Thyroid gland (tissue), 4 donors: ENCODE measurements at regions not wholly inside any gene's neighbourhood (a gene's known extent, or its start where the extent isn't known, plus 50 kb on each side); places are given as distances from the start of the nearest gene placed in this dataset.

ENCODE experiments used
- CTCF ChIP-seq, 6 experiments: fragments of 200-600 bp in 3 of 6; fragments of 450-650 bp in 3 of 6; sonication (generic) in 3 of 6; IDR thresholded peaks; one replicate each; pipeline ENCODE4 v1.5.1; 2016 to 2019; ENCODE audit warnings: antibody characterized with exemption in 6 of 6, mild to moderate bottlenecking in 2 of 6, inconsistent platforms in 1 of 6, moderate library complexity in 1 of 6
- POLR2A ChIP-seq, 2 donors: fragments of 450-650 bp; IDR thresholded peaks; one replicate each; pipeline ENCODE4 v1.6.1; 2017; ENCODE audit warnings: antibody characterized with exemption in 2 of 2, mild to moderate bottlenecking in 2 of 2, moderate library complexity in 1 of 2

- TF ChIP-seq CTCF (IDR thresholded peaks at IDR 0.05) (no peak), POLR2A (IDR thresholded peaks at IDR 0.05) (no peak)
These were observed 65.9 kb downstream of the ZBTB18 start for GRCh38 chr1:244116946-244117345.
